ENCODE measurements at regions not wholly inside any gene's neighbourhood (a gene's known extent, or its start where the extent isn't known, plus 50 kb on each side); places are given as distances from the start of the nearest gene placed in this dataset.
"Not testable (repeated sequence)": the region's sequence is repeated elsewhere in the genome, so short reads cannot be mapped to it uniquely, and the experiment has no call there.

DNA sequence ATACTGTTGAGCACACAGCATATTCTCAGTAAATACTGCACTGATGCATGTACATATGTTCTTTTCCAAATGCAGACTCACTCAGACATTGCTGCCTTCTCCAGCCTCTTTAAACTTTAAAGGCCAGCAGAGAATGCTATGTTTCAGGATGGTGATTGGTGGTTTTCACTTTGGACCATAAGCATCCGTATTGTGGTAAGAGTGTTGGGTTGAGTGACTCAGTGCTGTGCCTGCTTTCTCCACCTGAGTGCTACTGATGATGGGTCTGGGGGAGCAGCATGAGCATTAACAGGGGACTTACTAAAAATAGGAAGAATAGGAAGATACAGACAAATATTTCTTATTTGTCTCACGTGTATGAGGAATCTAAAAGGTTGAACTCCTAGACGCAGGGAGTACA, 56.3 kb upstream of the ZNF92 start:
- no peak for DNase-seq

DNA sequence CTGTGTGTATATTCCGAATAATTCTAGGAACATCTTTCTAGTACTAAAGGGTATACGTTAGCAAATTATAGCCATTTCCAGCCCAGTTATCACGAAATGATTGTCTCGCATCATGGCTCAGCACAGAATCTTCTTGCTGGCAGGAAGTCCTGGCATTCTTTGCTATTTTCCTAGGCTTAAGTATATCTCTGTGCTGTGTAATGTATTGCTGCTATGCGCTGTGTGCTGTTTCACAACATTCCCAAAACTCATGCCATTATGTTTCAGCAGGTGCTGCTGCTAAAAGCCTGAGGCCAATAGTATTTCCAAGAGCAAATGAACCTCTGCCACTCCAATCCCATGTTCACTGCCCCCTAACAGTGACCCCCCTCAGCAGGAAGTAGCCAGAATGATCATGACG, 62.9 kb upstream of the ZNF92 start:
- no peak for DNase-seq

DNA sequence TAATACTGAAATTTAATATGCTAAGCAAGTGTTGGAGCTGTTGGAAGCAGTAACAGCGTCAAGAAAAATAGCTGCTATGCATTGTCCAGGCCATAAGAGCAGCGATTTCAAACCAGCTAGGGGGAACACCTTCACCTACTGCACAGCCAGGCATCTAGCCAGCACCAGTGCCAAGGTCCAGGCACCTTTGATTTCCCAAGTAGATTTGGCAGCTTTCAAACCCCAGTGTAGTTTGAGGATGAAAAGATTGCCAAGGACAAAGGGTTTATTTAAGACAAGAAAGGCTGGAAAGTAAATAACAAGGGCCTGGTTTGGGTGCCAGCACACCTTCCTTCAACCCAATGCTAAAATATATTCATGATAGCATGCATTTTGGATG, 65.4 kb upstream of the ZNF92 start:
- DNase-seq = no peak

DNA sequence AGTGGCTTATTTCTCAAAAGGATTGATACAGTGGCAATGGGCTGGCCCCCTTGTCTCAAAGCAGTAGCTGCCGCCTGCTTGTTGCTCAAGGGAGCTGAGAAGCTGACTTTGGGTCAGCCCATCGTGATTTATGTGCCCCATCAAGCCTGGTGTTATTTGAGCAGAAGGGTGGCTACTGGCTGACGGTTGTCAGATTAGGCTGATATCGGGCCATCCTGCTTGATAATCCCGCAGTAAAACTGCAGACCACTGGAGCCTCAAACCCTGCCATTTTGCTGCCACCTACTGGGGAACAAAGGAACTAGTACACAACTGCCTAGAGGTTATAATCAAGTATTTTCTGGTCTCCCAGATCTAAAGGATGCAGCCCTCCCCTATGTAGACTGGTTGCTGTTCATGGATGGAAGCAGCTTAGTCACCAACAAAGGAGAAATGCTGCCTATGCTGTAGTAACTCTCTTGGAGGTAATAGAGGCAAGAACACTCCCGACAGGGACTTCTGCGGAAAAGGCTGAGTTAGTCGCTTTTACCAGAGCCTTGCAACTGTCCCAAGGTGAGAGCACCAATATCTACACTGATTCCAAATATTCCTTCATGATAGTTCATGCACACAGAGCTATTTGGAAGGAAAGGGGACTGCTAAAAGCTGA, 65.9 kb upstream of the ZNF92 start:
- DNase-seq = peak; percentile 31 to 80

DNA sequence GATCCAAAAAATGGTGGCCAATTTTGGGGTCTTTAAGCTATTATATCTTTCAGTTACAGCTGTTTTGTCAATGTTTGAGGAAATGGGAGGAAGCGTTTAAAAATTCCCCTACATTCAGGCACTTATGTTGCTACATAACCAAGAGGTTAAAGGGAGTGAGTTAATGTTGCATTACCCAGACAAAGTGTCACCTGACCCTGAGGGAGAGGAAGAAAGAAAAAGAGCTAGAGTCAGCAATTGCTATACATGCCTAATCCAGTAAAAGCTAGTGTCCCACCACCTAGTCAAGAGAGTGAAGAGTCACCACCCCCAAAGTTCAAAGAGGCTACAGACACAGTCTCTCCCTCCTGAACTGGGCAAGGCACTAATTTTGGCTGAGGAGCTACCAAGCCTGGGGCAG, 69.5 kb upstream of the ZNF92 start:
- no peak for DNase-seq

DNA sequence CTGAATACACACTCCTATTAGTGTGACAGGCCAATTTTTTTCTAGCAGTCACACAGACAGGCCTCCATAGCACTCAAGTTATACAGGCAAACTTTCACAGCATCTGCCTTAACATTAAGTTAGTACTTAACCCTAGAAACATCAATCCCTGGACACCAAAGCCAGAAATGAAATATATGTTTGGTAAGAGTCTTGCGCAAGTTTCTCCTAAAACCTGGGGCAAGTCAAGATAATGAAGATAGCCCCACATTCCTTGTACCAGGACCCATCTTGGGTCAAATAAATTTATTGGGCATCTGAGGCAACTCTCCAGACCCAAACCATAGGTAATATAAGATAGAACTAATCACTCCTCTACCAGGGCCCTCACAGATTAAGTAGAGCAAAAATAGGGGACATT, 70.8 kb upstream of the ZNF92 start:
- DNase-seq = no peak

DNA sequence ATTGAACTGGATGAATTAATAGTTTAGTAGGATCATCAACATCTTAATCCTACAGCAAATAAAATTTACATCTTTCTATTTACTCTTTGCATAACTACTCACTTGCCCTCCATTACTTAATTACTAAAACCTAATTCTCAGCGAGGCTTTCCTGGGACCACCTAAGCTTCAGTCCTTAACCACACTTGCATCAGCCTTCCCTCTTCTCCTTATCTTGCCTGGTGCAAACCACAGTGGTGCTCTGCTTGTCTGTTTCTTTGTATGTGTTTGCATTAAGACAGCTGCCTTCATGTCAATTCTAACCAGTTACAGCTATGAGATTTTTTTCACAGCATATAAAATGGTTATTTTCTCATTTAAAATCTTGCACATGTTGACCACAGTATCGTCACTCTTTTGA, 72.6 kb upstream of the ZNF92 start:
- DNase-seq = no peak

DNA sequence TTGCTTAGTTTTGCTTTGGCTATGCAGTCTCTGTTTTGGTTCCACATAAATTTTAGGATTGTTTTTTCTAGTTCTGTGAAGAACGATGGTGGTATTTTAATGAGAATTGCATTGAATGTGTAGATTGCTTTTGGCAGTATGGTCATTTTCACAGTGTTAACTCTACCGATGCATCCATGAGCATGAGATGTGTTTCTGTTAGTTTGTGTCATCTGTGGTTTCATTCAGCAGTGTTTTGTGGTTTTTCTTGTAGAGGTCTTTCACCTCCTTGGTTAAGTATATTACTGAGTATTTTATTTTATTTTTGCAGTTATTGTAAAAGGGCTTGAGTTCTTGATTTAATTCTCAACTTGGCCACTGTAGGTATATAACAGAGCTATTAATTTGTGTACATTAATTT, 78.2 kb upstream of the ZNF92 start:
- no peak for DNase-seq

DNA sequence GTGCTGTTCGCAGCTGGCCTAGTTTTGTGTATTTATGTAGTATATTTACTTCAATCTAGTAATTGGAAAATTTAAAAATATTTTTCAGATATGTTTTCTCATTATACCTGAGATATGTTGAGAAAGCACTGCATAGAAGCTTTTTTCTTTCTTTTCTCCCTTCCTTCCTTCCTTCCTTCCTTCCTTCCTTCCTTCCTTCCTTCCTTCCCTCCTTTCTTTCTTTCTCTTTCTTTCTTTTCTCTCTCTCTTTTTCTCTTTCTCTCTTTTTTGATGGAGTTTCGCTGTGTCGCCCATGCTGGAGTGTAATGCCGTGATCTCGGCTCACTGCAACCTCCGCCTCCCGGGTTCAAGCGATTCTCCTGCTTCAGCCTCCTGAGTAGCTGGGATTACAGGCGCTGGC, 83.3 kb upstream of the ZNF92 start:
- not testable (repeated sequence) for DNase-seq

DNA sequence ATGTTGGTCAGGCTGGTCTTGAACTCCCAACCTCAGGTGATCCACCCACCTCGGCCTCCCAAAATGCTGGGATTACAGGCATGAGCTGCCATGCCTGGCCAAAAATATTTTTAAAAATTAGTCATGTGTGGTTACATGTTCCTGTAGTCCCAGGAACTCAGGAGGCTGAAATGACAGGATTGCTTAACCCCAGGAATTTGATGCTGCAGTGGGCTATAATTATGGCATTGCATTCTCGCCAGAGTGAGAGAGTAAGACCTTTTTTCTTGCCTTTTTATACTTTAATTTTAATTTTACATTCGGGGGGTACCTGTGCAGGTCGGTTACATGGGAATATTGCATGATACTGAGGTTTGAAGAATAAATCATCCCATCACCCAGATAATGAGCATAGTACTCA, 86.6 kb upstream of the ZNF92 start:
- DNase-seq = no peak

DNA sequence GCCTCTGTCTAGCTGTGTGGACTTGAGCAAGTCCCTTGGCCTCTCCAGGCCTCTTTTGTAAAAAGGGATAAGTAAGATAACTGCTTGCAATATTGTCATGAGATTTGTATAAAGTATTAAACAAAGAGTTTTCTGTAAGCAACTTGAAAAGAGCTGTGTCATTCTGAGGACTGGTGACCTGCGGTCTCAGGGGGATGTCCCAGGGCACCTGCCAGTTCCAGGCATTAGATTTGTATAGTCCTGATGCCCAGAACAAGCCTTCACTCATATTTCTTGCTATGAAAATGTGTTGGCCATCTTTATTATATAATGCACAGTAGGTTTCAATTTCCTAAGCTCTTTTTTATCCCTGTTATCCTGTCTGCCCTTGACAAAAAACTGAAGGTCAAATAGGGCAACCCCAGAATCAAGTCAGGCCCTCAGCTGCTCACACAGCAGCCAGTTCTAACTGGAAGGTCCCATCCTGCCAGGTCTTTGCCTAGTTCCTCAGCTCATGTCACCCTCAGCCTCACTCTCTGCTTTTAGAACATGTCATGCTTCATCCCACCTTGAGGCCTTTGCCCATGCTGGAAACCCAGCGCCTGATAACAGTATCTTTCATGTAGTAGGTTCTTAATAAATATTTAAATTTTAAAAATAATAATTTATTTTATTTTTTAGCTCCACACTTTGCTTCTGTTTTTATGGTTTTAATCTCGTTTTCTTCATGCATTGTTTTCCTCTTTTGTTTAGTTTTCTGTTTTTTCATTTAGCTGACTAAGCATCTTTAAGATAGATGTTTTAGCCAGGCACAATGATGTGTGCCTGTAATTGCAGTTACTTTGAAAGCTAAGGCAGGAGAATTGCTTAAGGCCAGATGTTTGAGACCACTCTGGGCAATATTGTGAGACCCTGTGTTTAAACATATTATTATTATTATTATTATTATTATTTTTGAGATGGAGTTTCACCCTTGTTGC, 87.5 kb upstream of the ZNF92 start:
- no peak for DNase-seq

DNA sequence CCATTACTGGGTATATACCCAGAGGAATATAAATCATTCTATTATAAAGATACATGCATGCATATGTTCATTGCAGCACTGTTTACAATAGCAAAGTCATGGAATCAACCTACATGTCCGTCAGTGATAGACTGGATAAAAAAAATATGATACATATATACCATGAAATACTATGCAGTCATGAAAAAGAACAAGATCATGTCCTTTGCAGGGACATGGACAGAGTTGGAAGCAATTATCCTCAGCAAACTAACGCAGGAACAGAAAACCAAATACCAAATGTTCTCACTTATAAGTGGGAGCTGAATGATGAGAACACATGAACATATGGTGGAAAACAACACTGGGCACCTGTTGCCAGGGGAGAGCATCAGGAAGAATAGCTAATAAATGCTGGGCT, 88.4 kb upstream of the ZNF92 start:
- peak in 1 of 2 experiments; percentile 28 for DNase-seq

DNA sequence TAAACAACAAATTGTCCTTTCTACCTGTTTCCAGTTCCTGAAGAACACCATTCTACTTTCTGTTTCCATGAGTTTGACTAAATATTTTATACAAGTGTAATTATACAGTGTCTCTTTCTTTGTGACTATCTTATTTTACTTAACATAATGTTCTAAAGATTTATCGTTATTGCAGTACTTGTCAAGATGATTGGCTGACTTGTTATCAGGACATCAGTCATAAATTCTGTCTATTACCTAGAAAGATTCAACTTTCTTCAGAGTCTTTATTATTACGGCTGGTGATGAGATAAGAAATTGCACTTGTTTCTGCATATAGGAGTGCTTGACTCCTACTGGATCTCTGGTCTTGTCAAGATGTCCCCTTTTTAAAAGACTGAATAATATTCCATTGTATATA, 93.9 kb upstream of the ZNF92 start:
- no peak for DNase-seq

DNA sequence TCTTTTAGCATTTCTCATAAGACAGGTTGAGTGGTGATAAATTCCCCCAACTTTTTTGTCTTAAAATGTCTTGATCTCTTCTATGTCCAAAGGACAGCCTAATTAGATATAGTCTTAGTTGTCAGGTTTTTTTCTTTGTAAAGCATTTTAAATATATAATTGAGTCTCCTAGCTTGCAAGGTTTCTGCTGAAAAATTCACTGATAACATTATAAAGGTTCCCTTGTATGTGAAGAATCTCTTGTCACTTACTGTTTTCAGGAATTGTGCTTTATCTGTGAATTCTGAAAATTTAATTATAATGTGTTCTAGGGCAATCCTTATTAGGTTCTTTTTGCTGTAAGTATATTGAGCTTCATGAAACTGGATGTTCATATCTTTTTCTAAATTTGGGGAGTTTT, 96.8 kb upstream of the ZNF92 start:
- no peak for DNase-seq

DNA sequence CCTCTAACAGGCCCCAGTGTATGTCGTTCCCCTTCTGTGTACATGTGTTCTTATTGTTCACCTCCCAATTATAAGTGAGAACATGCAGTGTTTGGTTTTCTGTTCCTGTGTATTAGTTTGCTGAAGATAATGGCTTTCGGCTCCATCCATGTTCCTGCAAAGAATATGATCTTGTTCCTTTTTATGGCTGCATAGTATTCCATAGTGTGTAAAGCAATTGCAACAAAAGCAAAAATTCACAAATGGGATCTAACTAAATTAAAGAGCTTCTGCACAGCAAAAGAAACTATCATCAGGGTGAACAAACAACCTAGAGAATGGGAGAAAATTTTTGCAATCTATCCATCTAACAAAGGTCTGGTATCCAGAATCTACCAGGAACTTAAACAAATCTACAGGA, 102.2 kb upstream of the ZNF92 start:
- DNase-seq = not testable (repeated sequence)

DNA sequence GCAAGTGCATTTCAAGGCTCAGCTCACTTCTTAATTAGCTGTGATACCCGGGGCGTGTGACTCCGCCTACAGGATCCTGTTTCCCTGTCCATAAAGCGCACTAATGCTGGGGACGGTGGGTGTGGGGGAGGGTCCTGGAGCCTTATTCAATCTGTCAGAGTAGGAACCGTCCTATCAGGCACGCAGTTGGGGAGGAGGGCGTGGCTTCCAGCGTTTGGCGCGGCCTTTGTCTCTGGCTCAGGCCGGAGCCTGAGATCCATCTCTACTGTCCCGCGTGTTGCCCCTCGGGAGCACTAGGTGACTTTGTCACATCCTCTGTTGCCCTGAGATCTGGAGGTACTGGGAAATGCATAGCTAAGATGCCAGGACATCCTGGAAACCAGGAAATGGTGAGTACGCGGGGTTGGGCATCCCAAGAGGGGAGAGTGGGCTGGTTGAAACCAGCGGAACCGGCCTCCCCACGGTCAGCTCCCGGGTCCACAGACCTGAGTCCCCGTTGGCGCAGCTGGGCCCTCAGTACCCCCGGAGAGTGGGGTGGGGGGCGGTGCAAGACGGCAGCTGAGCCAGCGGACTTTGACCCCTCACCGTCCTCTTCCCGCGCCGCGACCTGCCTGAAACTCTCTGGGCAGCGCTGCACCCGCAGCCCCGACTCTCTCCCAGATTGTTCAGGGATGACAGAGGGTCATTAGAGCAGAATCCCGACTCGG, 104.4 kb upstream of the ZNF92 start:
- peak; percentile 89 to 96 for DNase-seq

DNA sequence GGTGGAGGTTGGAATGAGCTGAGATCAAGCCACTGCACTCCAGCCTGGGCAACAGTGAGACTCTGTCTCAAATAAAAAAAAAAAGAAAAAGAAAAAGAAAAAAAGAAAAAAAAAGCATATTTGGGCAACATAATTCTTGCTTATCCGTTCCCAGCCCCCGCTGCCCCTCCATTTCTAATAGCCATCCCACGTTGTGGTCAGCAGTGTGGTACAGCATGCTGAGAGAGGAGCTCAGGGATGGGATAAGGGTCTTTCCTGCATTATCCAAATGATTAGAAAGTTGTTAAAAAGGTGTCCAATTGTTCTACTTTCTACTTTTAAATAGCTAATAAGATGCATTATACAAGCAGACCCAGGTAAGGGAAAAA, 104.9 kb upstream of the ZNF92 start:
- DNase-seq = no peak

DNA sequence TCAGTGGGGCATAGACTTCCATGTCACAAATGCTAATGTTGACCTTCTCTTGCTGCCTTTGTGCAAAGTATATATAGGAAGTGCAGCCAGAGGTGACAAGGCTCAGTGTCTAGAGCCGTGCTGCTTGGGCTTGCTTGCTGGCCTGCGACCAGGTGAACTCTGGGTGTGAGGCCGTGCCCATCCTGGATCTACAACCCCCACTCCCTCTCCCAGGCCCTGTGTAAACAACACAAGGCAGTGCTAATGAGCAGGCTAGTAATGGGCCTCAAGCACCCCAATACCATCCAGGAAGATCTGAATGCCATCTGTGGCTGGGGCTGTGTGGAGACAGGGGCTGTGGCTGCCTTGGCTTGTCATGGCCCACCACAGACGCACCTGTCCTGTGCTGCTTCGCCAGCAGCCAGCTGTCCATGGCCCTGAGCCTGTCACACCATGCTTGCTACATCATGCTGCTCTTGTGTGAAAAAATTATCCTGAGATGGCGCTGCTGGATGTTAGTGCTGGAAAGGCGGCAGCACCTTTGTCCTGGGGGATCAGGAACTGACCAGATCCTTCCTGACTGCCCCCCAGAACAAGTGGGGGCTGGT, 107.6 kb upstream of the ZNF92 start:
- peak in 1 of 2 experiments; percentile 52 for DNase-seq

DNA sequence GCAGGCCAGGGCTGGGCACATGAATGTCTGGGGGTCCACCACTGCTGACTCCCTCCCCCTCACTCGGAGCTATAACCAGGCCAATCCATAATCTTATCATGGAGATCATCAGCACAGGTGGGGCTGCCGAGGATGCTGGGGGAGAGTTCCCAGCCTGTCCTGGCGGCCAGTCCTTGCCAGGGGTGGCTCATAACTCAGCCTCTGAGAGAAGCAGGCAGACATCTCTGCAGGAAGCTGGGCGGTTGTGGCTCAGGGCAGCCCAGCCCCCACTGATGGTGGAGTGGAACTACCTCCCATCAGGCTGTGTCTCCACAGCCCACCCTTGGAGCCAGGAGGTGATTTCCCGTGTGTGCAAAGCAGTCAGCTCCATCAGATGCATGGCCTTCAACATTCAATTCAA, 109.4 kb upstream of the ZNF92 start:
- no peak for DNase-seq

DNA sequence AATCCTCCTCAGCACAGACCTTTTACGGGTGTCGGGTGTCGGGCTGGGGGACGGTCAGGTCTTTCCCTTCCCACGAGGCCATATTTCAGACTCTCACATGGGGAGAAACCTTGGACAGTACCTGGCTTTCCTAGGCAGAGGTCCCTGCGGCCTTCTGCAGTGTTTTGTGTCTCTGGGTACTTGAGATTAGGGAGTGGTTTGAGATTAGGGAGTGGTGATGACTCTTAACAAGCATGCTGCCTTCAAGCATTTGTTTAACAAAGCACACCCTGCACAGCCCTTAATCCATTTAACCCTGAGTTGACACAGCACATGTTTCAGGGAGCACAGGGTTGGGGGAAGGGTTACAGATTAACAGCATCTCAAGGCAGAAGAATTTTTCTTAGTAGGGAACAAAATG, 113.0 kb upstream of the ZNF92 start:
- DNase-seq = peak in 1 of 2 experiments; percentile 14

DNA sequence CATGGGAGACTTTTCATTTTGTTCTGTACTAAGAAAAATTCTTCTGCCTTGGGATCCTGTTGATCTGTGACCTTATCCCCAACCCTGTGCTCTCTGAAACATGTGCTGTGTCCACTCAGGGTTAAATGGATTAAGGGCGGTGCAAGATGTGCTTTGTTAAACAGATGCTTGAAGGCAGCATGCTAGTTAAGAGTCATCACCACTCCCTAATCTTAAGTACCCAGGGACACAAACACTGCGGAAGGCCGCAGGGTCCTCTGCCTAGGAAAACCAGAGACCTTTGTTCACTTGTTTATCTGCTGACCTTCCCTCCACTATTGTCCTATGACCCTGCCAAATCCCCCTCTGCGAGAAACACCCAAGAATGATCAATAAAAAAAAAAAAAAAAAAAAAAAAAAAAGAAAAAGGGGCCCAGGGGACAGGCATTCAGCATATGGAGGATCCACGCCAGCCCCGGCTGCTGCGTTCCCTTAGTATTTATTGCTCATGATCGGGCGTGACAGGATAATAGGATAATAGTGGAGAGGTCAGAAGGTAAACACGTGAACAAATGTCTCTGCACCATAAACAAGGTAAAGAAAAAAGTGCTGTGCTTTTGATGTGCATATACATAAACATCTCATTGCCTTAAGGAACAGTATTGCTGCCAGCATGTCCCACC, 113.7 kb upstream of the ZNF92 start:
- peak in 1 of 2 experiments; percentile 15 for DNase-seq

DNA sequence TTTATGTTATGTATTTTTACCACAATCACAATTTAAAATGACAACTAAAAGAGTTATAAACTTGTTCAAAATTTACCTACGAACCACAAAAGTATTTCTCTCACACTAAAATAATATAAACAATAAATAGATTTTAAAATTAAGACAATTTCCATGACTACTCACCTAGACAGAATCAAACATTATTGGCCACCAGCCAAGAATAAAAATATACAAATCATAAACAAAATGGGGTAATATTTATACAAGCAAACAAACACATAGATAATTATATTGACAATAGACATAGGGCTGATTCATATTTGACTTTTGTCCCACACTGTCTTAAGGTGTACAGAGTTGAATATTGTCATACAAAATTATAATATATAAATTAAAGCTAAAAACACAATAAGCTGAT, 119.6 kb upstream of the ZNF92 start:
- DNase-seq = no peak

All from NCI-H524 (cell line).